Ammon's horn (tissue), 1 donor: ENCODE measurements at regions not wholly inside any gene's neighbourhood (a gene's known extent, or its start where the extent isn't known, plus 50 kb on each side); places are given as distances from the start of the nearest gene placed in this dataset.

Experiments used
- DNase-seq: peaks from one replicate; pipeline ENCODE4 v3.0.0-alpha.2; 2016; ENCODE audit warnings: low spot score

GRCh38 chr10:10310498-10310897 lies 707.2 kb upstream of the CELF2 start:
- DNase-seq = no peak

GRCh38 chr10:10311966-10312365 lies 705.7 kb upstream of the CELF2 start:
- DNase-seq = no peak

GRCh38 chr10:10313149-10313835 lies 704.4 kb upstream of the CELF2 start:
- no peak for DNase-seq

GRCh38 chr10:10314626-10315025 lies 703.0 kb upstream of the CELF2 start:
- DNase-seq = no peak

- DNase-seq = no peak
Observed at GRCh38 chr10:10315989-10316388, 701.7 kb upstream of the CELF2 start.

- no peak for DNase-seq
Observed at GRCh38 chr10:10317151-10317550, 700.5 kb upstream of the CELF2 start.

- no peak for DNase-seq
Observed at GRCh38 chr10:10318856-10319255, 698.8 kb upstream of the CELF2 start.

GRCh38 chr10:10320956-10321355 lies 696.7 kb upstream of the CELF2 start:
- no peak for DNase-seq

GRCh38 chr10:10326116-10326515 lies 691.6 kb upstream of the CELF2 start:
- DNase-seq = no peak

GRCh38 chr10:10327934-10328333 lies 689.7 kb upstream of the CELF2 start:
- DNase-seq = no peak

- no peak for DNase-seq
Observed at GRCh38 chr10:10330418-10330817, 687.3 kb upstream of the CELF2 start.

- DNase-seq = no peak
Observed at GRCh38 chr10:10332786-10333185, 684.9 kb upstream of the CELF2 start.

- no peak for DNase-seq
Observed at GRCh38 chr10:10333622-10334021, 684.0 kb upstream of the CELF2 start.

- DNase-seq = no peak
Observed at GRCh38 chr10:10338339-10338738, 679.3 kb upstream of the CELF2 start.

- no peak for DNase-seq
Observed at GRCh38 chr10:10346390-10347150, 671.1 kb upstream of the CELF2 start.

GRCh38 chr10:10350050-10350449 lies 667.6 kb upstream of the CELF2 start:
- DNase-seq = no peak

GRCh38 chr10:10351451-10351850 lies 666.2 kb upstream of the CELF2 start:
- no peak for DNase-seq

- DNase-seq = no peak
Observed at GRCh38 chr10:10353326-10353868, 664.3 kb upstream of the CELF2 start.

GRCh38 chr10:10359263-10359662 lies 658.4 kb upstream of the CELF2 start:
- no peak for DNase-seq

- no peak for DNase-seq
Observed at GRCh38 chr10:10361301-10361885, 656.3 kb upstream of the CELF2 start.

- no peak for DNase-seq
Observed at GRCh38 chr10:10362800-10363199, 654.9 kb upstream of the CELF2 start.

GRCh38 chr10:10363217-10363616 lies 654.5 kb upstream of the CELF2 start:
- DNase-seq = no peak

GRCh38 chr10:10364902-10365301 lies 652.8 kb upstream of the CELF2 start:
- no peak for DNase-seq
